ENCODE measurements at regions not wholly inside any gene's neighbourhood (a gene's known extent, or its start where the extent isn't known, plus 50 kb on each side); places are given as distances from the start of the nearest gene placed in this dataset.

DNA sequence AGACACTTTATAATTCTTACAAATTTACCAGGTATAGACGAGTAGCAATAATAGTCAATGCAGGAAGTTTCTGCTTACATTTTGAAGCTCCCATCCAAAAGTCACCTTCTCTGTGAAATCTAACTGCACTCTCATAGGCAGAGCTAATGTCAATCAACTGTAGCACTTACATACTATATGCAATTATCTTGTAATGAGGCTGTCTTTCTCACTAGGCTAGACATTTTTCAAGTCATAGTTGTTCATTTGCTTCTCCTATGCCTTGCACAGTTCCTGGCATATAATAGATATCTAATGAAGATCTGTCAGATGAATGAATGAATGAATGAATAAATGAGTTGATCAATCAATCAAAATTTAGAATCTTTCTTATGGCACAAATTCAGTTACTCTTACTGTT lies 273.0 kb upstream of the DAB1 start:
- Histone ChIP-seq H4K20me1 (ENCODE audit: control insufficient read depth, extremely low read depth, insufficient read depth, low read length) (no peaks in the 10 kb centered on the region), H3K27ac (ENCODE audit: insufficient read depth, low read length) (no peak overlapping the region), H3K4me3 (replicated peaks in 1 of 4; ENCODE audit: control extremely low read depth in 1 of 4, insufficient read depth in 1 of 4, low read depth in 3 of 4, low read length in 4 of 4) (no peak overlapping the region), H3K4me1 (ENCODE audit: control insufficient read depth, extremely low read depth, insufficient read depth, low read length) (no peaks in the 10 kb centered on the region), H3K36me3 (ENCODE audit: control insufficient read depth, insufficient read depth, low read length) (no peaks in the 10 kb centered on the region), H3K9me3 (ENCODE audit: control insufficient read depth, insufficient read depth, low read depth, low read length) (no peaks in the 10 kb centered on the region), H3K4me2 (ENCODE audit: extremely low read depth, insufficient read depth, low read length) (no peak overlapping the region), H3K9ac (ENCODE audit: insufficient read depth, low read length) (no peak overlapping the region), H3K79me2 (ENCODE audit: control insufficient read depth, insufficient read depth, low read length) (no peaks in the 10 kb centered on the region), H2AFZ (ENCODE audit: low read length) (no peak overlapping the region), H3K27me3 (ENCODE audit: control insufficient read depth, insufficient read depth, low read length) (no peaks in the 10 kb centered on the region)
- TF ChIP-seq EZH2 (IDR thresholded peaks at IDR 0.05; ENCODE audit: low read length, missing control alignments), result no peak
- TF ChIP-seq, protein P1, sequence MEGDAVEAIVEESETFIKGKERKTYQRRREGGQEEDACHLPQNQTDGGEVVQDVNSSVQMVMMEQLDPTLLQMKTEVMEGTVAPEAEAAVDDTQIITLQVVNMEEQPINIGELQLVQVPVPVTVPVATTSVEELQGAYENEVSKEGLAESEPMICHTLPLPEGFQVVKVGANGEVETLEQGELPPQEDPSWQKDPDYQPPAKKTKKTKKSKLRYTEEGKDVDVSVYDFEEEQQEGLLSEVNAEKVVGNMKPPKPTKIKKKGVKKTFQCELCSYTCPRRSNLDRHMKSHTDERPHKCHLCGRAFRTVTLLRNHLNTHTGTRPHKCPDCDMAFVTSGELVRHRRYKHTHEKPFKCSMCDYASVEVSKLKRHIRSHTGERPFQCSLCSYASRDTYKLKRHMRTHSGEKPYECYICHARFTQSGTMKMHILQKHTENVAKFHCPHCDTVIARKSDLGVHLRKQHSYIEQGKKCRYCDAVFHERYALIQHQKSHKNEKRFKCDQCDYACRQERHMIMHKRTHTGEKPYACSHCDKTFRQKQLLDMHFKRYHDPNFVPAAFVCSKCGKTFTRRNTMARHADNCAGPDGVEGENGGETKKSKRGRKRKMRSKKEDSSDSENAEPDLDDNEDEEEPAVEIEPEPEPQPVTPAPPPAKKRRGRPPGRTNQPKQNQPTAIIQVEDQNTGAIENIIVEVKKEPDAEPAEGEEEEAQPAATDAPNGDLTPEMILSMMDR (conservative IDR thresholded peaks at IDR 0.05 in 1 of 2, IDR thresholded peaks at IDR 0.05 in 1 of 2; ENCODE audit: low read depth in 1 of 2, low read length in 2 of 2), result no peak
- DNase-seq (ENCODE audit: low read depth in 2 of 2), result no peak

DNA sequence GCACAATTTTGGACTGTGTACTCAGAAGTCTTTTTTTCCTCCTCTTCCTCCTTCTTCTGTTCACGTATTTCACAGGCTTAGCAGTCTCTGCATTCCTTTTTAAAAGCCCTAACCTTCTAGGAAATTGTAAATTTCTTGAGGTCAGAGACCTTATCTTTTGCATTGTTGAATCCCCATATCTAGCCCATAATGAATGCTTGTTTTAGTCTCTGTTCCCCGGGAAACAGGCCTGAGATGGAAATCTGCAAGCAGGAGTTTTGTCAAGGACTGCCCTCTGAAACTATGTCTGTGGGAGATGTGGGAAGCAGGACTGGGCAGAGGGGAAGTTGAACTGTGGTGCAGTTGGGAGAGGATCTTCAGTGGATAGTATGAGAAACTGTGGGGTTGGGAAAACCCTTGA lies 272.2 kb upstream of the DAB1 start:
- H3K9ac ChIP-seq (ENCODE audit: insufficient read depth, low read length), result no peak overlapping the region
- no peaks in the 10 kb centered on the region for H4K20me1 ChIP-seq (ENCODE audit: control insufficient read depth, extremely low read depth, insufficient read depth, low read length)
- H3K27me3 ChIP-seq (ENCODE audit: control insufficient read depth, insufficient read depth, low read length), result no peaks in the 10 kb centered on the region
- no peaks in the 10 kb centered on the region for H3K4me1 ChIP-seq (ENCODE audit: control insufficient read depth, extremely low read depth, insufficient read depth, low read length)
- no peak for DNase-seq (ENCODE audit: low read depth in 2 of 2)
- no peak overlapping the region for H3K4me3 ChIP-seq (replicated peaks in 1 of 4; ENCODE audit: control extremely low read depth in 1 of 4, insufficient read depth in 1 of 4, low read depth in 3 of 4, low read length in 4 of 4)
- H3K36me3 ChIP-seq (ENCODE audit: control insufficient read depth, insufficient read depth, low read length), result no peaks in the 10 kb centered on the region
- no peak overlapping the region for H3K4me2 ChIP-seq (ENCODE audit: extremely low read depth, insufficient read depth, low read length)
- no peaks in the 10 kb centered on the region for H3K79me2 ChIP-seq (ENCODE audit: control insufficient read depth, insufficient read depth, low read length)
- no peak overlapping the region for H2AFZ ChIP-seq (ENCODE audit: low read length)
- TF ChIP-seq, protein P1 (conservative IDR thresholded peaks at IDR 0.05 in 1 of 2, IDR thresholded peaks at IDR 0.05 in 1 of 2; ENCODE audit: low read depth in 1 of 2, low read length in 2 of 2), result no peak
- TF ChIP-seq EZH2 (IDR thresholded peaks at IDR 0.05; ENCODE audit: low read length, missing control alignments), result no peak
- H3K9me3 ChIP-seq (ENCODE audit: control insufficient read depth, insufficient read depth, low read depth, low read length), result no peaks in the 10 kb centered on the region
- H3K27ac ChIP-seq (ENCODE audit: insufficient read depth, low read length), result no peak overlapping the region

DNA sequence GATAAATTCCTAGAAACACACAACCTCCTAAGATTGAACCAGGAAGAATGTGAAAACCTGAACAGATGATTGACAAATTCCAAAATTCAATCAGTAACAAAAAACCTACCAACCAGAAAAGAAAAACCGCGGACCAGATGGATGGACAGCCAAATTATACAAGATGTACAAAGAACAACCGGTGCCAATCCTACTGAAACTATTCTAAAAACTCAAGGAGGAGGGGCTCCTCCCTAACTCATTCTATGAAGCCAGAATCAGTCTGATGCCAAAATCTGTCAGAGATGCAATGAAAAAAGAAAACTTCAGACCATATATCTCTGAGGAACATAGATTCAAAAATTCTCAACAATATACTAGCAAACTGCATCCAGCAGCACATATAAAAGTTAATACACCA lies 262.4 kb upstream of the DAB1 start:
- DNase-seq (ENCODE audit: low read depth in 2 of 2), result no peak
- H3K4me3 ChIP-seq (replicated peaks in 1 of 4; ENCODE audit: control extremely low read depth in 1 of 4, insufficient read depth in 1 of 4, low read depth in 3 of 4, low read length in 4 of 4), result no peak overlapping the region
- no peak for TF ChIP-seq EZH2 (IDR thresholded peaks at IDR 0.05; ENCODE audit: low read length, missing control alignments)
- TF ChIP-seq, protein P1 (conservative IDR thresholded peaks at IDR 0.05 in 1 of 2, IDR thresholded peaks at IDR 0.05 in 1 of 2; ENCODE audit: low read depth in 1 of 2, low read length in 2 of 2), result no peak
- H4K20me1 ChIP-seq (ENCODE audit: control insufficient read depth, extremely low read depth, insufficient read depth, low read length), result no peaks in the 10 kb centered on the region
- no peak overlapping the region for H3K4me2 ChIP-seq (ENCODE audit: extremely low read depth, insufficient read depth, low read length)
- H3K9ac ChIP-seq (ENCODE audit: insufficient read depth, low read length), result no peak overlapping the region
- H3K4me1 ChIP-seq (ENCODE audit: control insufficient read depth, extremely low read depth, insufficient read depth, low read length), result no peaks in the 10 kb centered on the region
- no peaks in the 10 kb centered on the region for H3K79me2 ChIP-seq (ENCODE audit: control insufficient read depth, insufficient read depth, low read length)
- H3K9me3 ChIP-seq (ENCODE audit: control insufficient read depth, insufficient read depth, low read depth, low read length), result no peaks in the 10 kb centered on the region
- H3K27ac ChIP-seq (ENCODE audit: insufficient read depth, low read length), result no peak overlapping the region
- no peaks in the 10 kb centered on the region for H3K27me3 ChIP-seq (ENCODE audit: control insufficient read depth, insufficient read depth, low read length)
- no peaks in the 10 kb centered on the region for H3K36me3 ChIP-seq (ENCODE audit: control insufficient read depth, insufficient read depth, low read length)
- H2AFZ ChIP-seq (ENCODE audit: low read length), result no peak overlapping the region
